ENCODE measurements at regions not wholly inside any gene's neighbourhood (a gene's known extent, or its start where the extent isn't known, plus 50 kb on each side); places are given as distances from the start of the nearest gene placed in this dataset.

GRCh38 chr10:33920351-33920750, 585.9 kb upstream of the NRP1 start:
- H3K4me3 ChIP-seq (ENCODE audit: low read depth, low read length, poor library complexity, severe bottlenecking), result no peak overlapping the region
- no peak overlapping the region for H3K27ac ChIP-seq (ENCODE audit: low read depth, low read length, poor library complexity, severe bottlenecking)
- BruUV-seq (replicated peaks), result no TSS peak
- H3K36me3 ChIP-seq (ENCODE audit: insufficient read depth, low read length, poor library complexity, severe bottlenecking), result no peaks in the 10 kb centered on the region
- H3K9me3 ChIP-seq (ENCODE audit: low read depth, low read length, poor library complexity, severe bottlenecking), result no peaks in the 10 kb centered on the region
- intact Hi-C loops (cut with micrococcal nuclease; ENCODE audit: unreplicated experiment), result no loop called here
- DNase-seq (ENCODE audit: low spot score), result no peak
- H3K4me1 ChIP-seq (ENCODE audit: insufficient read depth, low read length, poor library complexity, severe bottlenecking), result peaks cover 22% of the 10 kb centered on the region
- ChIA-PET CTCF (no interaction called here), POLR2A (ENCODE audit: low non-redundant PET) (no interaction called here)
- TF ChIP-seq EZH2 (IDR thresholded peaks at IDR 0.05; ENCODE audit: borderline replicate concordance, low read depth, low read length, poor library complexity, severe bottlenecking), result no peak
- TF ChIP-seq, protein P1, sequence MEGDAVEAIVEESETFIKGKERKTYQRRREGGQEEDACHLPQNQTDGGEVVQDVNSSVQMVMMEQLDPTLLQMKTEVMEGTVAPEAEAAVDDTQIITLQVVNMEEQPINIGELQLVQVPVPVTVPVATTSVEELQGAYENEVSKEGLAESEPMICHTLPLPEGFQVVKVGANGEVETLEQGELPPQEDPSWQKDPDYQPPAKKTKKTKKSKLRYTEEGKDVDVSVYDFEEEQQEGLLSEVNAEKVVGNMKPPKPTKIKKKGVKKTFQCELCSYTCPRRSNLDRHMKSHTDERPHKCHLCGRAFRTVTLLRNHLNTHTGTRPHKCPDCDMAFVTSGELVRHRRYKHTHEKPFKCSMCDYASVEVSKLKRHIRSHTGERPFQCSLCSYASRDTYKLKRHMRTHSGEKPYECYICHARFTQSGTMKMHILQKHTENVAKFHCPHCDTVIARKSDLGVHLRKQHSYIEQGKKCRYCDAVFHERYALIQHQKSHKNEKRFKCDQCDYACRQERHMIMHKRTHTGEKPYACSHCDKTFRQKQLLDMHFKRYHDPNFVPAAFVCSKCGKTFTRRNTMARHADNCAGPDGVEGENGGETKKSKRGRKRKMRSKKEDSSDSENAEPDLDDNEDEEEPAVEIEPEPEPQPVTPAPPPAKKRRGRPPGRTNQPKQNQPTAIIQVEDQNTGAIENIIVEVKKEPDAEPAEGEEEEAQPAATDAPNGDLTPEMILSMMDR (conservative IDR thresholded peaks at IDR 0.05; ENCODE audit: low read depth, low read length), result no peak
- H3K27me3 ChIP-seq (replicated peaks; ENCODE audit: insufficient read depth, low read depth, low read length, poor library complexity), result no peaks in the 10 kb centered on the region

- TF ChIP-seq EZH2 (IDR thresholded peaks at IDR 0.05; ENCODE audit: borderline replicate concordance, low read depth, low read length, poor library complexity, severe bottlenecking), result no peak
- TF ChIP-seq, protein P1 (conservative IDR thresholded peaks at IDR 0.05; ENCODE audit: low read depth, low read length), result no peak
- intact Hi-C loops (cut with micrococcal nuclease; ENCODE audit: unreplicated experiment), result no loop called here
- ChIA-PET CTCF (no interaction called here), POLR2A (ENCODE audit: low non-redundant PET) (no interaction called here)
- DNase-seq (ENCODE audit: low spot score), result no peak
- H3K4me3 ChIP-seq (ENCODE audit: low read depth, low read length, poor library complexity, severe bottlenecking), result no peak overlapping the region
- no peaks in the 10 kb centered on the region for H3K27me3 ChIP-seq (replicated peaks; ENCODE audit: insufficient read depth, low read depth, low read length, poor library complexity)
- BruUV-seq (replicated peaks), result no TSS peak
- H3K27ac ChIP-seq (ENCODE audit: low read depth, low read length, poor library complexity, severe bottlenecking), result no peak overlapping the region
- peaks cover 22% of the 10 kb centered on the region for H3K4me1 ChIP-seq (ENCODE audit: insufficient read depth, low read length, poor library complexity, severe bottlenecking)
- H3K36me3 ChIP-seq (ENCODE audit: insufficient read depth, low read length, poor library complexity, severe bottlenecking), result no peaks in the 10 kb centered on the region
- H3K9me3 ChIP-seq (ENCODE audit: low read depth, low read length, poor library complexity, severe bottlenecking), result no peaks in the 10 kb centered on the region
These were observed 584.8 kb upstream of the NRP1 start for GRCh38 chr10:33919244-33919643.

- ChIA-PET CTCF (no interaction called here), POLR2A (ENCODE audit: low non-redundant PET) (interaction anchor here (0.5 to 1.0 kb wide), 3 partner anchors 14 to 396 kb away, joined by 4 to 38 read pairs (median 4); no protein-coding TSS in a partner anchor)
- Histone ChIP-seq H3K9me3 (ENCODE audit: low read depth, low read length, poor library complexity, severe bottlenecking) (no peaks in the 10 kb centered on the region), H3K4me1 (ENCODE audit: insufficient read depth, low read length, poor library complexity, severe bottlenecking) (peaks cover 22% of the 10 kb centered on the region), H3K36me3 (ENCODE audit: insufficient read depth, low read length, poor library complexity, severe bottlenecking) (no peaks in the 10 kb centered on the region), H3K4me3 (ENCODE audit: low read depth, low read length, poor library complexity, severe bottlenecking) (no peak overlapping the region), H3K27ac (ENCODE audit: low read depth, low read length, poor library complexity, severe bottlenecking) (peak overlapping the region; percentile 48), H3K27me3 (replicated peaks; ENCODE audit: insufficient read depth, low read depth, low read length, poor library complexity) (no peaks in the 10 kb centered on the region)
- TF ChIP-seq EZH2 (IDR thresholded peaks at IDR 0.05; ENCODE audit: borderline replicate concordance, low read depth, low read length, poor library complexity, severe bottlenecking), result no peak
- TF ChIP-seq, protein P1 (conservative IDR thresholded peaks at IDR 0.05; ENCODE audit: low read depth, low read length), result no peak
- DNase-seq (ENCODE audit: low spot score), result peak; percentile 84
- intact Hi-C loops (cut with micrococcal nuclease; ENCODE audit: unreplicated experiment), result no loop called here
- BruUV-seq (replicated peaks), result no TSS peak
These were observed 582.8 kb upstream of the NRP1 start for GRCh38 chr10:33917069-33917780.
